G401 (cell line): ENCODE measurements at regions not wholly inside any gene's neighbourhood (a gene's known extent, or its start where the extent isn't known, plus 50 kb on each side); places are given as distances from the start of the nearest gene placed in this dataset.
A peak's percentile ranks its signal among the peaks of the same experiment; 100 is the strongest.
"Not testable (repeated sequence)": the region's sequence is repeated elsewhere in the genome, so short reads cannot be mapped to it uniquely, and the experiment has no call there.

ENCODE experiments used
- DNase-seq: peaks from one replicate; pipeline ENCODE4 v3.0.0-alpha.2; 2015; ENCODE audit warnings: low spot score
- in situ Hi-C: cut with HindIII; loops from 2 replicates; pipeline ENCODE4 v1.10.0; 2016; ENCODE audit warnings: low sequenced_read_pairs, mixed read lengths

DNA sequence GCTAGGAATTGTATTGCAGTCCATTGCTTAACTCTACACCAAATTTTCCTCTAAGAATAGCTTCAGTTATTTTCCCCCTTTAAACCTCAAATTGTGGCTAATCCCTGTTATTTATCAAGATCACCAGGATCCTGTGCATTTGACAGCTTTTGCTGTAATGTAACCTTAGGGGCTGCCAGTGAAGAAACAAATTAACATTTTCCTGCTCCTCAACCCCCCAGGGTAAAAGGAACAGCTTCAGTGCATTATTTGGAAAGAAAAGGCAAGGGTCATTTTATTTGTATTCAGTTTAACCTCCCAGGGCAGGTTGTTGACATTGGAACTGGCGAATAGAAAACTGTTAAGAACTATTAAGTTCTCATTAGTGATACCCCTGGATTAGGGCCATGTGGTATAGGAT, 57.0 kb downstream of the PCDH20 start:
- DNase-seq = no peak
- in situ Hi-C loops = no loop called here

GRCh38 chr13:61350341-61350740, 65.3 kb downstream of the PCDH20 start:
- in situ Hi-C loops = no loop called here
- no peak for DNase-seq

DNA sequence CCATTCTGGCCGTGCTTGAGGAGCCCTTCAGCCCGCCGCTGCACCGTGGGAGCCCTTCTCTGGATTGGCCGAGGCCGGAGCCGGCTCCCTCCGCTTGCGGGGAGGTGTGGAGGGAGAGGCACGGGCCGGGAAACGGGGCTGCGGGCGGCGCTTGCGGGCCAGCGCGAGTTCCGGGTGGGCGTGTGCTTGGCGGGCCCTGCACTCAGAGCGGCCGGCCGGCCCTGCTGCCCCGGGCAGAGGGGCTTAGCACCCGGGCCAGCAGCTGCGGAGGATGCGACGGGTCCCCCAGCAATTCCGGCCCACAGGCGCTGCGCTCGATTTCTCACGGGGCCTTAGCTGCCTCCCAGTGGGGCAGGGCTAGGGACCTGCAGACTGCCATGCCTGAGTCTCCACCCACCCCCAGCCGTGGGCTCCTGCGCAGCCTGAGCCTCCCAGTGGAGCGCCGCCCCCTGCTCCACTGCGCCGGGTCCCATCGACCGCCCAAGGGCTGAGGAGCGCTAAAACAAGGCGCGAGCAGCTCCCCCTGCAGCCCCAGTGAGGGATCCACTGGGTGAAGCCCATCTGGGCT, 76.5 kb downstream of the PCDH20 start:
- in situ Hi-C loops = no loop called here
- DNase-seq = no peak

DNA sequence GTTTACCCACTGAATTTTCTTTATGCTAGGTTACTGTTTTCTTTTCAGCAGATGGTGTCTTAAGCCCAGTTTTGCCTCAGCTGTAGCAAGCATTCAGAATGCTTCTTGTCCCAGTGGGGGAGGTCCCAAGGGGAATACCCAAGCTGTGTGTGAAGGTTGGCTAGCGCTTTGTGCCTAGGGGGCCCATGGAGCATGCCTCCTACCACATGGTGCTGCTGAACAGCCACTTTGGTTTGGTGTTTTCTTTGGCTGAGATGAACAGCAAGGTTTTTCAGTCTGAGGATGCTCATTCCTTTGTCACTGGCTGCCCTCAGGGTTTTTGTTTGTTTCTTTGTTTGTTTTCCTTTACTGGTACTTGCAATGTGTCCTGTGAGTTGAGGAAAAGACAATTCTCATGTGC, 99.0 kb downstream of the PCDH20 start:
- no peak for DNase-seq

GRCh38 chr13:61294467-61295191, 121.0 kb downstream of the PCDH20 start:
- DNase-seq = peak; percentile 15
- in situ Hi-C loops = no loop called here

More for the DNA sequence above, 99.0 kb downstream of the PCDH20 start:
- in situ Hi-C loops = no loop called here

GRCh38 chr13:61286148-61286745, 129.4 kb downstream of the PCDH20 start:
- DNase-seq = no peak
- in situ Hi-C loops = no loop called here

- in situ Hi-C loops = no loop called here
- DNase-seq = no peak
Observed at GRCh38 chr13:61277586-61278276, 137.9 kb downstream of the PCDH20 start.

DNA sequence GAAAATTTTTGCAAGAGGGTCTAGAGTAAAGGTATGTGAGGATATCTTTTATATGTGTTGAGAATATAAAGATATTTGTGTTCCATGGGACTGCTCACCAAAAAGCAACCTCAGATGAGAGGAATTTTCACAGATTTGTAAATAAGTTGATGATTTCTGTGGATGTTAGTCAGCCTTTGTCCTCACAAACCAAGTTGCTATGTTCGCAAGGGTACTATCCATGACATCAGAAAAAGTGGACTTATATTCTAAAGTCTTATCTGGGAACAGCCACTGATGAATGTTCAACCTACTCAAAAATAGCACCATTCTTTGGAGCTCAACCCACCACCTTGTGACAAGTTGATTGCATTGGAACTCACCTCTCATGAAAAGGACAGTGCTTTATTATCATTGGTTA, 138.6 kb downstream of the PCDH20 start:
- no peak for DNase-seq
- in situ Hi-C loops = no loop called here

DNA sequence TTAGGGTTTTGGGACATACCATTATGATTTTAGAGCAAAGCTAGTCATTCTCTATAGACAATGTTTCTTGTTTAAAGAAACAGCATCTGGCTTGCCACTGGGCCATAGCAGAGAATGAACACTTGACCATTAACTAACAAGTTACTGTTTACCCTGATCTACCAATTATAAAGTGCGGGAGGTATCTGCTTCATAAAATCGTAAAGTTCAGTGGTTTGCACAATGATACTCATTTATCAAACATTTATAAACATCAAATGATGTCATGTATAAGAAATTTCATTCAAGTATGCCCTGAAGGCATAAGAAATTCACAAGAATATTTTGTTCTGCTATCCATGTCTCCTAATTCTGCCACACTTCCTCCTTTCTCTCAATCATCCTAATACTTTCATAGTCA, 139.2 kb downstream of the PCDH20 start:
- DNase-seq = no peak
- in situ Hi-C loops = no loop called here

DNA sequence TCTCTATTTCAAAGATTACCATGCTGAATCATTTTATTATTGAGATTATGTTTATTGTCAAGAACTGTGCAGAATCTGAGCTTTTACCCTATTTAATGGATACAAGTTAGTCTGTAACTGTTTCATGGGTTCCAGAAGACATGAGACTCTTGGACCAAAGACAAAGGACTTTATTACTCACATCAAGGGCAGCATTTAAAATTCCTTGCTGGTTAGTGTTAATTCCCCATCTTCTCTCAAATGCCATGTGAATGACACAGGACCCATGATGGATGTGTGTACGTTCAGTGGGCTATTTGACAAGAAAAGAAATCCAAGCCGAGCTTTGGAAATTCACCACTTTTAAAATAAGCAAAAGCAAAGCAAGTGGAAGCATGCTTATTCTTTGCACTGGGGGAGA, 139.9 kb downstream of the PCDH20 start:
- no peak for DNase-seq
- in situ Hi-C loops = no loop called here

- in situ Hi-C loops = no loop called here
- no peak for DNase-seq
Observed at GRCh38 chr13:61275251-61275650, 140.4 kb downstream of the PCDH20 start.

- not testable (repeated sequence) for DNase-seq
Observed at GRCh38 chr13:61266896-61267295, 148.8 kb downstream of the PCDH20 start.

DNA sequence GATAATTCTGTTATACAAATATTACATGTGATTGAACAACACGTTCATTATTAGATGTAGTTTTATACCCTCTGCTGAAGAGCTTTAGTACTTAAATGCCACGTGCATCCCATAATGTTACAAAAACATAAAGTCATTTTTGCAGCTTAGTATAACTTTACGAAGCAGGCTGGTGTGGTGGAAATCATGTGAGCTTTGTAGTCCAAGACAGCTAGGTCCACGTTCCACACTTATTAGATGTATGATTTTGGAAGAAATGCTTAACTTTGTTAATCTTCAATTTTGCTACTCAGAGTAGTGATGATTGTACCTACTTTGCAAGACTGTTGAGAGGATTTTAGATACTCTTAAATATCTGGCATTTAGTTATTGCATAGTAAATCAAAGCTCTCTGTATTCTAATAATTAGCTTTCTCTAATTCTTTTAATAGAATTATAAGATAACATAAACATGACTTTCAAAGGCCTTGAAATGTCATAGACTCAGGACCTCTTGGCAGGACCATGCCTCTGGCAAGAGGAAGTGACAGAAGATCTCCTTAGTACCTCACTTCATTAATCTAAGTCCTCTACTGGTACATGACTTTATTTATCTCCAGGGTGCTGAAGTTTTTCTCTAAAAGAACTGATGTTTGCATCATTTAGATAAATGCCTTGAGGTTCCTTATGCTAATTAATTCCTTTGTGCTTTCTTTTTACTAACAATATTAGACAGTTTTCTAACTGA, 153.7 kb downstream of the PCDH20 start:
- in situ Hi-C loops = no loop called here
- no peak for DNase-seq

More at GRCh38 chr13:61266896-61267295, 148.8 kb downstream of the PCDH20 start:
- in situ Hi-C loops = not testable (repeated sequence)

DNA sequence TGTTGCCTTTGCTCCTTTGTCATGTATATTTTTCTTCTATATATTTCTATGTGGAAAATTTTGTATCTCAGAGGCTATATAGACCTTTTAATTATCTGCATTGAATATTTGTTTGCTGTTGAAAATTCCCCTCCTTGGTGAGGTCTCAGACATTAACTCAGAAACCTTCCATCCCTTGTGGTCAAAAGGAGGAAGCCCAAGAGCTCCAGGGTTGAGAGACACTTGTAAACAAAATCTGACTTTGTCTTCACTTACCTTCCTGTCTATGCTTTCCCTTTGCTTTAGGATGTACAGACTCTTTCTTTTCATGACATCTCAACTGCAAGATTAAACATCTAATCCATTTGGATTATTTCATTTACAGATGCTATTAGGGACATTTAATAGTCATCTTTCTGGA, 157.5 kb downstream of the PCDH20 start:
- in situ Hi-C loops = no loop called here

DNA sequence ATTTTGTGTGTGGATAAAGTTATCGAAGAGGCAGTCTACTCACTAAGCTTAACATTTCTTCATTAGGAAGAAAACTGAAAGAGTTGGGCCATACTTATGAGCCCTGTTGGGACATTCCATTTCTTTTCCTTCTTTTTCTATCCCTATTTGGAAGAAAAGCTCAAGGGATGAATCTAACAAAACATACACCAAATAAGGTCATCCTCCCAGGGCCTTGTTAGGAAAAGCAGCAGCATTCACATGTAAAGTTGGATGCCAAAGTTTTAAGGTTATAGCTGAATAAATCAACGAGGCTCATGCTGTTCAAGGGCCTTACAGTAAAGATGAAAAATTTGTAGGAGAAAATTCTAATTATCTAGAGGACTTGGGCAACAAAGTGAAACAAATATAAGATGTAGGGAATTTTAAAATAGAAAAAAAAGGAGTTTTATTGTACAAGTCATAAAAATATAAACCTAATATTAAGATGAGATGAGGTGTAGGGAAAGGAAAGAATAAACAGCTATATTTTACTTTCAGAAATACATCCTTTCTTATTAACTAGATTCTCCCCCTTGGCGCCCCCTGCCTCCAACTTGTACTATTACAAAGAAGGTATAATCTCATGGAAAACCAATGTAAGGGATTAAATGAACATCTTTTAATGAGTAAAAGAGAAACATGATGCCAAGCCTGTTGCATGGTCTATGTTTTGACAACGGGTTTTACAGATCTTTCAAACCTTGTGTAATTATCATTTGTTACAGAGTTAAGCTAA, 160.4 kb downstream of the PCDH20 start:
- in situ Hi-C loops = no loop called here
- no peak for DNase-seq

More for the DNA sequence above, 157.5 kb downstream of the PCDH20 start:
- DNase-seq = no peak

DNA sequence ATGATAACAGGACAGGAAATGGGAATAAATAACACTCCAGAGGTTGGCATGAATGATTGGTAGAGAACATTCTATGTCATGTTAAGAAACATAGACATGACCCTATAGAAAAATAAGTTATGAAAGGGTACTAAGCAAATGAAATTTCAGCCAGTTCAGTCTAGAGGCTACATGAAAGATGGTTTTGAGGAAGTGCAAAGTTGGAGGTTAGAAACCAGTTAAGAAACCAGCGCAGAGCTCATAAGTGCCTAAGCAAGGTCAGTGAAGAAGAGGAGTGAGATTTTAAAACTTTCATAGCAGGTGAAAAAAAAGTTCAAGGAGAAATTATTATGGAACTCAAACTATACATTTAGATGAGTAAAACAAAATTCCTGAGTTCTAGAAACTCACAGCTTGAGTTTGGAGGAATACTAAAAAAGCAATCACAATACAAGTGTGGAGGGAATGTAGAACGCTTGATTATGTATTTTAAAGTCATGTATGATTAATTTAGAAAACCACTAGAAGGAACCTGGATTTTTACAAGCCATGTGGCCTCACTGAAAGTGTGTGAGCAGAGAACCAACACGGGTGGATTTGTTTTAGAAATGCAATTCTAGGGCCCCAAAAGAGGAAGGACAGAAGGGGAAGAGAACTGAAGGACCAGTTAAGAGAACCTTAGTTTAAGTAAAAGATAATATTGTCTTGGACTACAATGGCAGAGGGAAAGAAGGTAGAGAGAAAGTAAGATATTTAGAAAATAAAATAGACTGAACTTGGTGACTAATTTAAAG, 162.4 kb downstream of the PCDH20 start:
- in situ Hi-C loops = no loop called here

GRCh38 chr13:61252213-61252612, 163.4 kb downstream of the PCDH20 start:
- in situ Hi-C loops = no loop called here

More for the DNA sequence above, 162.4 kb downstream of the PCDH20 start:
- DNase-seq = no peak

More at GRCh38 chr13:61252213-61252612, 163.4 kb downstream of the PCDH20 start:
- no peak for DNase-seq
